Retina (tissue), 1 donor: ENCODE measurements at regions not wholly inside any gene's neighbourhood (a gene's known extent, or its start where the extent isn't known, plus 50 kb on each side); places are given as distances from the start of the nearest gene placed in this dataset.
"Not testable (repeated sequence)": the region's sequence is repeated elsewhere in the genome, so short reads cannot be mapped to it uniquely, and the experiment has no call there.

ENCODE experiments used
- DNase-seq: peaks from one replicate; pipeline ENCODE4 v3.0.0-alpha.2; 2016

DNA sequence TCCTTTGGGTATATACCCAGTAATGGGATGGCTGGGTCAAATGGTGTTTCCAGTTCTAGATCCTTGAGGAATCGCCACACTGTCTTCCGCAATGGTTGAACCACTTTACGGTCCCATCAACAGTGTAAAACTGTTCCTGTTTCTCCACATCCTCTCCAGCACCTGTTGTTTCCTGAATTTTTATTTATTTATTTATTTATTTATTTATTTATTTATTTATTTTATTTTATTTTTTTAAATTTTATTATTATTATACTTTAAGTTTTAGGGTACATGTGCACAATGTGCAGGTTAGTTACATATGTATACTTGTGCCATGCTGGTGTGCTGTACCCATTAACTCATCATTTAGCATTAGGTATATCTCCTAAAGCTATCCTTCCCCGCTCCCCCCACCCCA is 456.0 kb downstream of the SEMA3D start:
- DNase-seq, result not testable (repeated sequence)

- no peak for DNase-seq
Observed at GRCh38 chr7:84729284-84729683, 457.6 kb downstream of the SEMA3D start.

GRCh38 chr7:84722734-84723133 is 464.1 kb downstream of the SEMA3D start:
- DNase-seq, result no peak

DNA sequence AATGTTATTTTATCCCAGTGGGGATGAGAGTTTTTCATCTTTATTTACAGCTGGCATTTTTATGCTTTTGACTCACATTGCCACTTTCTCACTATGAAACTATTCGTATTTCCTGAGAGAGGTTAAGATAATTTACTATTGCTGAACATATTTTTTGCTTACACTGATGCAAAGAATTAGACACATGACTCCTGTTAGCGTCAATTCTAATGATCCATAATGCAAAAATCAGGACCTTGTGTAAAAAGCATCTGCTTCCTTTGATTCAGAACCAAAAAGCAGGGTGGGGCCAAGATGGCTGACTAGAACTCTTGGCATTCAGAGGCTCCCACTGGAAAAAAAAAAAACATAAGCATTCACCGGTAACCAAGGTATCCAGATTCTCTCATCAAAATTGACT is 464.8 kb downstream of the SEMA3D start:
- no peak for DNase-seq

DNA sequence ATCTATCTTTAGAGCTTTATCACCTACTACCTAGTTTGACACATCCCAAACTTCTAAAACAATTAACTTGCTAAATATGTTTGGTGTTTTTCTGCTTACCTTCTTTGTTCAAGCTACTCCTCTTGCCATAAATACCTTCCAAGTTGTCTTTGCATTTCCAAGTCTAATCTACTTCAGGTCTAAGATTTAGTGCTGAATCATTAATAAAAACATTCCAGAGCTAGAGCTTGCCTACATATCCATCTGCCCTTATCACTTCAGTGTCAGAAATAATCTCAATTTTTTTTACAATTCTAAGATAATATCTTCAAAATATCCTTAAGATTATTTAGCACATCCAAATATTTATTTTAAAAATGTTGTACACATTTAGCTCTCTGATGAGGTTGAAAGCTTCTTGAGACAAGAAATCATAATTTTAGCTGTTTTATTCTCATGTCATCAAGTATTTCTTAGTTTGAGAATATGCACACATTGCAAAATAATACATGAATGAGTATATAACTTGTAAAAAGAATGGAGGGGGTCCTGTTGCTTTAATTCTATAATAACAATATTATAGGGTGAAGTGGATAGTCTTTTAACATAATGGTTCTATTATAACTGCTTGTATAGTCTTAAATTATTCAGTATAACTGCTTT is 466.3 kb downstream of the SEMA3D start:
- no peak for DNase-seq

GRCh38 chr7:84714765-84715164 is 472.1 kb downstream of the SEMA3D start:
- DNase-seq, result no peak

GRCh38 chr7:84712374-84713121 is 474.3 kb downstream of the SEMA3D start:
- no peak for DNase-seq

DNA sequence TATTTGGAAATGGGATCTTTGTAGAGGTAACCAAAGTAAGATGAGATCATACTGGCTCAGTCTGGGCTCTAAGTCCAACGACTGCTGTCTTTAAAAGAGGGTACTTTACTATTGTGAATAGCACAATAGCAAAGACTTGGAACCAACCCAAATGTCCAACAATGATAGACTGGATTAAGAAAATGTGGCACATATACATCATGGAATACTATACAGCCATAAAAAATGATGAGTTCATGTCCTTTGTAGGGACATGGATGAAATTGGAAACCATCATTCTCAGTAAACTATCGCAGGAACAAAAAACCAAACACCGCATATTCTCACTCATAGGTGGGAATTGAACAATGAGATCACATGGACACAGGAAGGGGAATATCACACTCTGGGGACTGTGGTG is 476.3 kb downstream of the SEMA3D start:
- DNase-seq, result not testable (repeated sequence)

DNA sequence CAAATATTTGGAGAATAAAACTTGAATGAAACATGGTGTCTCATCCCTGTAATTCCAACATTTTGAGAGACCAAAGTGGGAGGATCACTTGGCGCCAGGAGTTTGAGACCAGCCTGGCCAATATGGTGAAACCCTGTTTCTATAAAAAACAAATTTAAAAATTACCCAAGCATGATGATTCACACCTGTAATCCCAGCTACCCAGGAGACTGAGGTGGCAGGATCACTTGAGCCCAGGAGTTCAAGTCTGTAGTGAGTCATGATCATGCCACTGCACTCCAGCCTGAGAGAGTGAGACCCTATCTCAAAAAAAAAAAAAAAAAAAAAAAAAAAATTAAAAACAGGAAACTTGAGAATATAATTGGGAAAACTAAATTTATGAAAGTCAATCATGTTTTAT is 481.1 kb downstream of the SEMA3D start:
- no peak for DNase-seq

DNA sequence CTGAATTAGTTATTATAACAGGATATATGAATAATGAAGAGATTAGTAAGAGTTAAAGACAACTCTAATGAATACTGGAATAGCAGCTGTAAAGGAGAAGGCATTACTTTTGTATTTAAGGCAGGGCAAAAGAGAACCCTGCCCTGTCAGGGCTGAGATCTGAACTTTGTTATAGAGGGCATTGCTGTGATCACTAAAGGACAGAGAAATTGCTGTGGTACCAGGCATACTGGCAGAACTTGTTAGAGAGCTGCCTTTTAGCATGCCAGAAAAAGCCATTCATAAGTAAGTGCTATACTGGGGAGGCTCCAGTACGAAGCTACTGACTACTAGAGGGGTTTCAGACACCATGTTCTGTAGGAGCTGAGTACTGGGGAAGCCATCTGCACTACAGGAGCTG is 481.8 kb downstream of the SEMA3D start:
- no peak for DNase-seq

DNA sequence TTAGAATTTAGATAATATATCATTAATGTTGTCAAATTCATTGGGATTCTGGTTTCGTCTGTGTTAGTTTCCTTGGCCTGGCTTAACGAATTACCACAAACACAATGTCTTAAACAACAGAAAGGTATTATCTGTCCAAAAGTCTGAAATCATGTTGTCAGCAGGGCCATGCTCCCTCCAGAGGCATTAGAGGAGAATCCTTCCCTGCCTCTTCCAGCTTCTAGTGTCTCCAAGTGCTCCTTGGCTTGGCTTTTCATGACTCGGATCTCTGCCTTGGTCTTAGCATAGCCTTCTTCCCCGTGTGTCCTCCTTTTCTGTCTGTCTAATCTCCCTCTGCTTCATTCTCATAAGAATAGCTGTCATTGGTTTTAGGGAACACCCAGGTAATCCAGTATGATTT is 482.5 kb downstream of the SEMA3D start:
- no peak for DNase-seq

DNA sequence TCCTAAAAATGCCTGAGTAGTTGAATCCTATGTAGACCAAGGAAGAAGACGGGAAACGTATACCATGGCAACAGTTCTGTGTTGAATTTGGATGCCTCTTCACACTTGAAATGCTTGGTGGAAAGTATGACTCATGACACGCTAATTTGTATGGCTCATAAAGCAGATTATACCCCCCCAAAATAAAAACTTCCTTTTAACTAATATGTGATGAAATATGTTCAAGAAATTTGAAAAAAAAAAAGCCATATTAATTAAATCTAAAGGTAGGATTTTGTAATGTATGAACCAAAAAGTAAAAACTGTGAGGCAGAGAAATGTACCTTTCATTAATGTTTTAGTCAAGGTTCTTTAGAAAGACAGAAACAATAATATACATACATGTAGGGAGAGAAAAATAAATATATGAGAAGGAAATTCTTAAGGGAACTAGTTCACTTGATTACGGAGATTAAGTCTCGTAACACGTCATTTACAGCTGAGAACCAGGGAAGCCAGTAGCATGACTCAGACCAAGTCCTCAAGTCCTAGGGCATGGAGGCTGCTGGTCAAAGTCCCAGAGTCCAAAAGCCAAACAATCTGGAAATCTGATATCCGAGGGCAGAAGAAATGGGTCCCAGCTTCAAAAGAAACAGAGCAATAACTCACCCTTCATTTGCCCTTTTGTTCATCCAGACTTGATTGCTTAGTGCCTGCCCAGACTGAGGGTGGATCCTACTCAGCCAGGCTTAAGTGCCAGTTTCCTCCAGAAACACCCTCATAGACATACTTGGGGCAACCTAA is 485.1 kb downstream of the SEMA3D start:
- DNase-seq, result no peak

GRCh38 chr7:84700563-84701370 is 486.1 kb downstream of the SEMA3D start:
- DNase-seq, result no peak

DNA sequence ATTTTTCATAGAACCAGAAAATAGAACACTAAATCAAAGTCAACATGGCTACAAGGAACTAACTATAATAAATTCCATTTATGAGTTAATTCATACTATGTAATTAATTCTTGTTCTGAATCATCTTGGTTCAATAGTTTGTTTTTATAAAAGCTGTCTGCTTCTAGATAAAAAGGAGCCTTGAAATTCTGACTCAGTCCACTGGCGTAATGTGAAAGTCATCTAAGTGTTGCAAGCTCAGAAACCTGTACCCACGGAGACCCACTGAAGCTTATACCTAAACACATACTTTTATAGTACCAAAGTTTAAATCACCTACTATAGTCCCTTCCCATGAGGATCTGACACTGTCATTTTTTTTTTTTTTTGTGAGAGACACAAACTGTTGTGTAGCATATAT is 489.4 kb downstream of the SEMA3D start:
- DNase-seq, result no peak

GRCh38 chr7:84693483-84693882 is 493.4 kb downstream of the SEMA3D start:
- DNase-seq, result no peak

DNA sequence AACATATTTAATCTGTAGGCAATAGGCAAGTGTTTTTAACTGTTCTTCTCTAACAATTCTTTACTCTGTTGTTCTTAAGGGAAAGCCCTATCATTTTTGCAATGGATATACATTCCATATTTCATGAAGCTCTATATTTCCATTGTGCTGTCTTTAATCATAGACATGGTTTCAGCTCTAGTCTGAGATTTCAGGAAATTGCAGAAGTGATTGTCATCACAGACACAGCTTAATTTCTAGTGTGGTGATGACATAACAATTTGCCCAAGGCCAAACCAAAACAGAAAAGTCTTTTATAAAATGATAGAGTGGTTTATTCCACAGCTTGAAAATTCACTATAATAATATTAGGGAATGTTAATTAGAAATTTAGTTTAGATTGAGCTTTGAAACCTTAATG is 494.1 kb upstream of the SEMA3A start:
- DNase-seq, result no peak

DNA sequence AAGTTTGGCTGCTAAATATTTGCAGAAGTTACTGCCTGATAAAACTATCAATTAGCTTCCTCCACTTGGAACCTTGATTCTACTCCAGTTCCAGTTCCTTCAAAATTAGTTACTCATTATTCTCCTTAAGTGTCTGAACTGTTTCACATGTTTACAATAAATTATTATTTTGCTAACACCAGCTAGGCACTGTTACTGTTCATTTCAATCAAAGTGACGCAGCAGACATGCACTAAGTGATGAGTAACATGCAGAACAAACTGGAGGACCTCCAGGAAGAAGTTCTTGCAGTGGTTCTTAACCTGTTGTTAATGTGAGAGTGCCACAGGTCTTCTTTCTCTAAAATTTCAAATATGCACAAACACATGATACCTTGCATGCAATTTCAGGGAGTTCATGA is 491.8 kb upstream of the SEMA3A start:
- DNase-seq, result no peak

- DNase-seq, result no peak
Observed at GRCh38 chr7:84684836-84685480, 490.4 kb upstream of the SEMA3A start.

DNA sequence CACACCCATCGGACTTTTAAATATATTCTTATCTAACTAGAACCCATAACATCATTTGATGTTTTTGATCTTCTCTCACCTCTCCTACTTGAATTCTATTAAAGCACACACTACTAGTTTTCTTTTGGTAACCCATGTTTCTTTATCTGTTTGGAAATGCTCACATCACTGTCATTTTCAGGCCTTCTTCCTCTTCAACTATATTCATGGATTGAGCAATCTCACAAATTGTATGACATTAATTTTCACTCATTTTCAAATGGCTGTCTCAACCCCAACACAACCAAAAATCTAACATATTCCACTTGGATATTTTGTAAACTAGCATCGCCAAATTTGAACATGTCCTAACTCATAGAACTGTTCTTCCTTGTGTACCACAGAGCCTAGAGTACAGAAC is 488.0 kb upstream of the SEMA3A start:
- DNase-seq, result no peak

- no peak for DNase-seq
Observed at GRCh38 chr7:84678841-84679240, 484.3 kb upstream of the SEMA3A start.

DNA sequence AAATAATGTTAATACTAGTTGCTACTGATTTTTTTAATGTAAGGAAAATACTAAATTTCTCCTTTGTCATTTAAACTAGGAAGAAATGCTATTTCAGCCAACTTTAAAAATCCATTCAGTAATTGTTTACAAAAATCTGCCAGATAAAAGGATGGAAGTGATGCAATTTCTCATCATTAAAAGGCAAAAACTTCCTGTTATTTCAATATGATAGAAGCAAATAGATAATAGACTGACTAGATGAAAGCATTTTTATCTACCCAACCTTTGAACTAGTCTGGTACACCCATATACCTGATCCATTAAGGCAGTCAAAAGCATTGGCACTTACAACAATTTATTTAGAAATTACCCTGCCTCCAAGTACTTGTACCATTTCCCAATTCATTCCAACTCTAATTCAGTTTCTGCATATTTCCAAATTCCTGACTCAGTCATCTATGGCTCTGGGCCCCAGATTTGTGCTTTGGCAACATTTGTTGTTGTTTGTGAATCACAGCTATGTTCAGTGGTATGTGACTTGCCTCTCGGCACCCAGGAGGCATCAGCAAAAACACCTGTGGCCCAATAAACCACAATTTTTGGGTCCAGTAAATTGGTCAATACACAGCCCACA is 482.6 kb upstream of the SEMA3A start:
- no peak for DNase-seq

DNA sequence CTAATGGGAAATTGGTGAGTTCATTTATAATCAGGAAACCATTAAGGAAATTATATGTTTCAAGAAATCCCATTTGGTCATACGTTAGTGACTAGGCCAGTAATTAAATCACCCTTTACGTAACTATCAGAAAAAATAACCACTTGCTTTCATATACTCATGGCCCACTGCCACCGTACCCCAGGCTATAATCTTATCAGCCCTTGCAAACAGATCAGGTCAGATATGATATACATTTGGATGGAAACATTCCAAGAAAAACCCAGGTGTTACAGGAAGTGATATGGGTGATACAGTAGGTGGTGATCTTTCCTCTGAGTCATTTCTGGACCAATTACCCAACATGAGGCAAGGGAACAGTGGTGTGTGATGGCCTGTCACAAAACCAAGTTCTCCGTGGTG is 481.0 kb upstream of the SEMA3A start:
- DNase-seq, result no peak
